Hepatocyte (in vitro differentiated cells): ENCODE measurements at regions not wholly inside any gene's neighbourhood (a gene's known extent, or its start where the extent isn't known, plus 50 kb on each side); places are given as distances from the start of the nearest gene placed in this dataset.
"Not testable (repeated sequence)": the region's sequence is repeated elsewhere in the genome, so short reads cannot be mapped to it uniquely, and the experiment has no call there.

ENCODE experiments used
- DNase-seq: peaks from one replicate; pipeline ENCODE4 v3.0.0-alpha.2; 2016; ENCODE audit warnings: low spot score
- H2AFZ ChIP-seq: fragments of 200-600 bp; sonication (generic); 2 replicates; pipeline ENCODE4 v1.6.0; 2016; ENCODE audit warnings: antibody characterized with exemption, mild to moderate bottlenecking
- H3K27ac ChIP-seq: fragments of 200-600 bp; sonication (generic); 2 replicates; pipeline ENCODE4 v1.5.1; 2016; ENCODE audit warnings: mild to moderate bottlenecking
- H3K27me3 ChIP-seq: fragments of 200-600 bp; sonication (generic); 2 replicates; pipeline ENCODE4 v1.6.1; 2016
- H3K36me3 ChIP-seq: fragments of 200-600 bp; sonication (generic); replicated peaks from 2 replicates; pipeline ENCODE4 v1.5.1; 2016; ENCODE audit warnings: low read depth; ENCODE audit not compliant: insufficient read depth
- H3K4me1 ChIP-seq: fragments of 200-600 bp; sonication (generic); 2 replicates; pipeline ENCODE4 v1.5.1; 2016; ENCODE audit warnings: mild to moderate bottlenecking, moderate library complexity; ENCODE audit not compliant: insufficient read depth
- H3K4me2 ChIP-seq: fragments of 200-600 bp; sonication (generic); 2 replicates; pipeline ENCODE4 v1.6.0; 2016
- H3K4me3 ChIP-seq: fragments of 200-600 bp; sonication (generic); 2 replicates; pipeline ENCODE4 v1.5.1; 2016; ENCODE audit warnings: mild to moderate bottlenecking
- H3K79me2 ChIP-seq: fragments of 200-600 bp; sonication (generic); 2 replicates; pipeline ENCODE4 v1.6.0; 2017; ENCODE audit warnings: mild to moderate bottlenecking
- H3K9me2 ChIP-seq: fragments of 200-600 bp; sonication (generic); replicated peaks from 2 replicates; pipeline ENCODE4 v1.6.0; 2017; ENCODE audit warnings: mild to moderate bottlenecking; ENCODE audit not compliant: insufficient read depth
- H3K9me3 ChIP-seq: fragments of 200-600 bp; sonication (generic); 2 replicates; pipeline ENCODE4 v1.5.1; 2016; ENCODE audit warnings: low read depth, mild to moderate bottlenecking
- H4K20me1 ChIP-seq: fragments of 200-600 bp; sonication (generic); 2 replicates; pipeline ENCODE4 v1.6.0; 2016; ENCODE audit warnings: mild to moderate bottlenecking; ENCODE audit not compliant: insufficient read depth, poor library complexity, severe bottlenecking
- CTCF ChIP-seq: fragments of 200-600 bp; sonication (generic); IDR thresholded peaks from 2 replicates; pipeline ENCODE4 v1.5.1; 2016; ENCODE audit warnings: antibody characterized with exemption, mild to moderate bottlenecking; ENCODE audit not compliant: poor library complexity
- EZH2 ChIP-seq: fragments of 200-600 bp; sonication (generic); IDR thresholded peaks from 2 replicates; pipeline ENCODE4 v1.6.1; 2016; ENCODE audit warnings: antibody characterized with exemption, mild to moderate bottlenecking, borderline replicate concordance
- EZH2phosphoT487 ChIP-seq: fragments of 200-600 bp; sonication (generic); IDR thresholded peaks from one replicate; pipeline ENCODE4 v1.6.1; 2018; ENCODE audit warnings: antibody characterized with exemption, mild to moderate bottlenecking, low read depth, moderate library complexity; ENCODE audit not compliant: unreplicated experiment, severe bottlenecking
- WGBS: methylation state at CpG from one replicate; pipeline ENCODE4 v1.1.6; 2016; ENCODE audit warnings: low lambda C conversion rate; ENCODE audit errors: missing lambda C conversion rate; 5-methylcytosine and 5-hydroxymethylcytosine counted together

DNA sequence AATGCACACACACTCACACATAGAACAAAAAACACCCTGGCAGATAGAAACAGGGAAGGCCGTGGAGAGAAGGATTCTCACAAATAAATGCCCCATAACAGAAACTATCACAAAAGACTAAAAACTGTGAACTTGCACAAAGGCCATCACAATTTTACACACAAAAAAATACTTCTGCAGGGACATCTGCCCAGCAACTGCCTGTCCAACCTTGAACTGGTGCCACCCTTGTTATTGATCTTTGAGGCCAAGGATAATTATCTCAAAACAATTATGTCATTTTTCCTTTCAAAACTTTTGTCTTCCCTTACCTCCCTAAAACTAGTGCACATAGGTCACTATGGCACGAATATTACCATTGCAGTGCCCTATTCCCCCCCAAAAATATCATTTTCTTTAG is 143.8 kb upstream of the KCTD3 start:
- TF ChIP-seq EZH2 = no peak
- no peak for TF ChIP-seq EZH2phosphoT487
- TF ChIP-seq CTCF = no peak
- H3K36me3 ChIP-seq = no peaks in the 10 kb centered on the region
- DNase-seq = no peak
- no peaks in the 10 kb centered on the region for H3K4me1 ChIP-seq
- no peaks in the 10 kb centered on the region for H4K20me1 ChIP-seq
- no peak overlapping the region for H3K27ac ChIP-seq
- H2AFZ ChIP-seq = no peak overlapping the region
- no peaks in the 10 kb centered on the region for H3K9me3 ChIP-seq
- no peaks in the 10 kb centered on the region for H3K27me3 ChIP-seq
- WGBS = 89% methylated on average over 2 of the region's 2 CpGs
- no peaks in the 10 kb centered on the region for H3K79me2 ChIP-seq
- no peak overlapping the region for H3K4me2 ChIP-seq
- no peaks in the 10 kb centered on the region for H3K9me2 ChIP-seq
- H3K4me3 ChIP-seq = no peak overlapping the region

GRCh38 chr1:215425138-215425537 is 142.0 kb upstream of the KCTD3 start:
- Histone ChIP-seq H4K20me1 (no peaks in the 10 kb centered on the region), H3K27ac (no peak overlapping the region), H3K4me2 (no peak overlapping the region), H3K36me3 (no peaks in the 10 kb centered on the region), H2AFZ (no peak overlapping the region), H3K79me2 (no peaks in the 10 kb centered on the region), H3K4me3 (no peak overlapping the region), H3K4me1 (no peaks in the 10 kb centered on the region), H3K27me3 (no peaks in the 10 kb centered on the region), H3K9me3 (no peaks in the 10 kb centered on the region), H3K9me2 (no peaks in the 10 kb centered on the region)
- TF ChIP-seq EZH2 (no peak), CTCF (no peak), EZH2phosphoT487 (no peak)
- no peak for DNase-seq
- 92% methylated on average over 4 of the region's 4 CpGs for WGBS

DNA sequence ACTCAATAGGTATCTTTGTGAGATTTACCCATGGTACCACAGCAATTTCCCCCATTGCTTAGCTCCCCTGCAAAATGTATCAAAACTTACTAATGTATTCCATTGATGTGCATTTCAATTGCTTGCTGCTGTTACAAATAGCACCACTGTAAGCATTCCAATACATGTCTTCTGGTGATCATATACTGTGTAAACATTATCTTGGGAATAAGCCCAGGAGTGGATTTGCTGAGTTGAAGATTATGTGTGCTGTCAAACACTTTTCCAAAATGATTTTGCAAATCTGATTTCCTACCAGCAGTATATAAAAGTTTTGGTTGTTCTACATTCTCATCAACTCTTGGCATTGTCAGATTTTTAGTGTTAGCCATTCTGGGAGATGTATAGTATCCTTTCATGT is 141.0 kb upstream of the KCTD3 start:
- no peaks in the 10 kb centered on the region for H3K4me1 ChIP-seq
- no peak overlapping the region for H3K27ac ChIP-seq
- TF ChIP-seq EZH2phosphoT487 (no peak), EZH2 (no peak), CTCF (no peak)
- no peaks in the 10 kb centered on the region for H3K36me3 ChIP-seq
- no peaks in the 10 kb centered on the region for H4K20me1 ChIP-seq
- H2AFZ ChIP-seq = no peak overlapping the region
- DNase-seq = no peak
- H3K79me2 ChIP-seq = no peaks in the 10 kb centered on the region
- no peak overlapping the region for H3K4me2 ChIP-seq
- H3K4me3 ChIP-seq = no peak overlapping the region
- no peaks in the 10 kb centered on the region for H3K27me3 ChIP-seq
- H3K9me2 ChIP-seq = no peaks in the 10 kb centered on the region
- no peaks in the 10 kb centered on the region for H3K9me3 ChIP-seq

GRCh38 chr1:215432483-215433227 is 134.4 kb upstream of the KCTD3 start:
- H3K9me2 ChIP-seq, H3K79me2 ChIP-seq, H3K4me1 ChIP-seq, H2AFZ ChIP-seq, DNase-seq, H3K4me2 ChIP-seq, H3K9me3 ChIP-seq, H3K27ac ChIP-seq, H3K27me3 ChIP-seq, H3K36me3 ChIP-seq, H3K4me3 ChIP-seq, H4K20me1 ChIP-seq: not testable (repeated sequence)
- 88% methylated on average over 6 of the region's 6 CpGs for WGBS
